Fibroblast of lung (primary cell): ENCODE measurements at regions not wholly inside any gene's neighbourhood (a gene's known extent, or its start where the extent isn't known, plus 50 kb on each side); places are given as distances from the start of the nearest gene placed in this dataset.

Source experiments
- DNase-seq, 2 donors: peaks; one replicate each; pipeline versions ENCODE4 v3.0.0 to v3.0.0-alpha.2; 2010; ENCODE audit warnings: low read depth in 2 of 2
- H2AFZ ChIP-seq: 2 replicates; pipeline ENCODE4 v1.5.1; 2012; ENCODE audit warnings: low read length, control low read depth, inconsistent platforms
- H3K27ac ChIP-seq: 2 replicates; pipeline ENCODE4 v1.5.1; 2011; ENCODE audit warnings: low read length, control low read depth; ENCODE audit not compliant: insufficient read depth
- H3K27me3 ChIP-seq: 2 replicates; pipeline ENCODE4 v1.5.1; 2011; ENCODE audit warnings: mild to moderate bottlenecking, low read length; ENCODE audit not compliant: control insufficient read depth, insufficient read depth
- H3K36me3 ChIP-seq: 2 replicates; pipeline ENCODE4 v1.5.1; 2011; ENCODE audit warnings: low read length; ENCODE audit not compliant: control insufficient read depth, insufficient read depth
- H3K4me1 ChIP-seq: 2 replicates; pipeline ENCODE4 v1.5.1; 2011; ENCODE audit warnings: low read length; ENCODE audit not compliant: control insufficient read depth, insufficient read depth; ENCODE audit errors: extremely low read depth
- H3K4me2 ChIP-seq: 2 replicates; pipeline ENCODE4 v1.5.1; 2011; ENCODE audit warnings: low read length, control low read depth; ENCODE audit not compliant: insufficient read depth; ENCODE audit errors: extremely low read depth
- H3K4me3 ChIP-seq, 4 experiments: fragments of 200-600 bp in 1 of 4; sonication (generic) in 1 of 4; replicated peaks in 1 of 4; 2 replicates each; pipeline ENCODE4 v1.5.1; 2011 to 2016; ENCODE audit warnings: low read length in 4 of 4, low read depth in 3 of 4, mild to moderate bottlenecking in 3 of 4, control low read depth in 2 of 4, inconsistent platforms in 1 of 4, mixed read lengths in 1 of 4; ENCODE audit not compliant: insufficient read depth in 1 of 4; ENCODE audit errors: control extremely low read depth in 1 of 4
- H3K79me2 ChIP-seq: 2 replicates; pipeline ENCODE4 v1.5.1; 2012; ENCODE audit warnings: mild to moderate bottlenecking, low read length, inconsistent platforms; ENCODE audit not compliant: control insufficient read depth, insufficient read depth
- H3K9ac ChIP-seq: 2 replicates; pipeline ENCODE4 v1.5.1; 2011; ENCODE audit warnings: mild to moderate bottlenecking, low read length, control low read depth; ENCODE audit not compliant: insufficient read depth
- H3K9me3 ChIP-seq: 2 replicates; pipeline ENCODE4 v1.5.1; 2012; ENCODE audit warnings: low read depth, low read length; ENCODE audit not compliant: control insufficient read depth, insufficient read depth
- H4K20me1 ChIP-seq: 2 replicates; pipeline ENCODE4 v1.5.1; 2011; ENCODE audit warnings: low read length; ENCODE audit not compliant: control insufficient read depth, insufficient read depth; ENCODE audit errors: extremely low read depth
- EZH2 ChIP-seq: IDR thresholded peaks from 2 replicates; pipeline ENCODE4 v1.5.1; 2012; ENCODE audit warnings: low read length, control low read depth, mild to moderate bottlenecking; ENCODE audit errors: missing control alignments
- TF ChIP-seq, protein P1 (sequence below), 2 donors: IDR thresholded peaks in 1 of 2; conservative IDR thresholded peaks in 1 of 2; 1 replicate in 1 of 2; 2 replicates in 1 of 2; pipeline ENCODE4 v1.5.1; 2011 to 2012; ENCODE audit warnings: low read length in 2 of 2, control low read depth in 1 of 2, inconsistent platforms in 1 of 2, low read depth in 1 of 2, mild to moderate bottlenecking in 1 of 2

DNA sequence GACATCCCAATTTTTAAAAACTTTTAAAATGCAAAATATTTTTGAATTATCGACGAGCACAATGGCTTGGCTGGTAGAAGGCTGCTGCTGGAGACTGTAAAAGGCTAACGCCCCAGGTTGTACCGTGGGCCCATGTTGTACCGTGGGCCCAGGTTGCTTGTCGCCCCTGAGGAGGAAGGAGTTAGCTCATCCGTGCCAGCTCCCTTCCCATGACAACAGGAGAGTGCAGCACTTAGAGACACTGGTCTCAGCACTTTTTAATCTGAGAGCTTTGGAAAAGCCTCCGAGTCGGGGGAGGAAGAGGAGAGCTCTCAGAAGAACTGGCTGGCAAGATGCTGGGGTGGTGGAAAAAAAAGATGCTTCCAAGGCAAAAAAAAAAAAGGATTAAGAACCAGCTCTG is 50.3 kb upstream of the CACNA1A start:
- TF ChIP-seq EZH2: no peak
- TF ChIP-seq, protein P1, sequence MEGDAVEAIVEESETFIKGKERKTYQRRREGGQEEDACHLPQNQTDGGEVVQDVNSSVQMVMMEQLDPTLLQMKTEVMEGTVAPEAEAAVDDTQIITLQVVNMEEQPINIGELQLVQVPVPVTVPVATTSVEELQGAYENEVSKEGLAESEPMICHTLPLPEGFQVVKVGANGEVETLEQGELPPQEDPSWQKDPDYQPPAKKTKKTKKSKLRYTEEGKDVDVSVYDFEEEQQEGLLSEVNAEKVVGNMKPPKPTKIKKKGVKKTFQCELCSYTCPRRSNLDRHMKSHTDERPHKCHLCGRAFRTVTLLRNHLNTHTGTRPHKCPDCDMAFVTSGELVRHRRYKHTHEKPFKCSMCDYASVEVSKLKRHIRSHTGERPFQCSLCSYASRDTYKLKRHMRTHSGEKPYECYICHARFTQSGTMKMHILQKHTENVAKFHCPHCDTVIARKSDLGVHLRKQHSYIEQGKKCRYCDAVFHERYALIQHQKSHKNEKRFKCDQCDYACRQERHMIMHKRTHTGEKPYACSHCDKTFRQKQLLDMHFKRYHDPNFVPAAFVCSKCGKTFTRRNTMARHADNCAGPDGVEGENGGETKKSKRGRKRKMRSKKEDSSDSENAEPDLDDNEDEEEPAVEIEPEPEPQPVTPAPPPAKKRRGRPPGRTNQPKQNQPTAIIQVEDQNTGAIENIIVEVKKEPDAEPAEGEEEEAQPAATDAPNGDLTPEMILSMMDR (conservative IDR thresholded peaks at IDR 0.05 in 1 of 2, IDR thresholded peaks at IDR 0.05 in 1 of 2; ENCODE audit: low read depth in 1 of 2, low read length in 2 of 2): no peak

More for the DNA sequence above, 50.3 kb upstream of the CACNA1A start:
- Histone ChIP-seq H3K79me2 (no peaks in the 10 kb centered on the region), H3K4me3 (no peak overlapping the region), H3K27ac (no peak overlapping the region), H3K36me3 (no peaks in the 10 kb centered on the region), H3K9ac (no peak overlapping the region), H4K20me1 (no peaks in the 10 kb centered on the region), H3K27me3 (no peaks in the 10 kb centered on the region), H3K4me1 (no peaks in the 10 kb centered on the region), H3K4me2 (no peak overlapping the region), H2AFZ (no peak overlapping the region), H3K9me3 (no peaks in the 10 kb centered on the region)
- DNase-seq: no peak
